NCI-H460 (cell line): ENCODE measurements at regions not wholly inside any gene's neighbourhood (a gene's known extent, or its start where the extent isn't known, plus 50 kb on each side); places are given as distances from the start of the nearest gene placed in this dataset.
A peak's percentile ranks its signal among the peaks of the same experiment; 100 is the strongest.
"Not testable (repeated sequence)": the region's sequence is repeated elsewhere in the genome, so short reads cannot be mapped to it uniquely, and the experiment has no call there.

Source experiments
- DNase-seq: peaks from one replicate; pipeline ENCODE4 v3.0.0-alpha.2; 2016; ENCODE audit warnings: low read depth; ENCODE audit errors: extremely low read depth

DNA sequence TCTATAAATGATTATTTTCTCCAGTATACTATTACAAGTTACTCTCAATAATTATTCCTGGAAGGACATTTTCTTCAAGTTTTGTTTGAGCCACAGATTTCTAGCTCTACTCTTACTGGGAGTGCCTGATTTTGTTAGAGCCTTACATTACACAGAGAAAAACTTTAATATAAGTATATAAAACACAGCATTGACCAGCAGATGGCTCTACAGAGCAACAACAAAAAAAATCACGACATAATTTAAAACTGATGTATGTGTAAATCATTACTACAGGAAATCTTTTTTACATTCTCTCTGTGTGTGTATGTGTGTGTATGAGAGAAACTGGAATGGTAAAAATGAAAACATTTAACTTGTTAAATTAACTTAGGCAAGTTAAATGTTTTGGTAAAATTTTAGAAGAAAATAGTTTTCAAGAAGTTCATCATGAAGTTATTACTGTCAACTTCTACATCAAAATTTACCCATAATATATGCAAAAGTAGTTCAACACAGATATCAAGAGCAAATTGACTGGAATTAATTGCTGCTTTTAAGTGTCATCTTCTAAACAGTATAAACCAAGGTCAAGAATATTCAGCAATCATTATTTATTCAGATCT is 103.3 kb downstream of the MDH1 start:
- DNase-seq: peak; percentile 25

DNA sequence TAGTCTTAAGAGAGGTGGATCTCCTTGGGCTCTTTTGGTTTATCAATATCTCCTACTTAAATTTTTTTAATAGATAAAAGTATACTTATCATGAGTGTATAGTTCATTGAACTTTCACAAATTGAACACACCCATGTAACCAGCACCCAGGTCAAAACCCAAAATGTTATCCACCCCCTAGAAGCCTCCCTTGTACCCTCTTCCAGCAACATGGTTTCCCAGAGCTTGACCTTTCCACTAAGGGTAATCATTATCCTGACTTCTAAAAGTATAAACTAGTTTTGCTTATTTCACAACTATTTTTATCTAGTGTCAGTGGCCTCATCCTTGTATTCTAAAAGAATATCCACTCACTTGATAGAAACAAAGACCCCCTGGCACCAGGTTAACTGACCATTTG is 106.8 kb downstream of the MDH1 start:
- DNase-seq: no peak

DNA sequence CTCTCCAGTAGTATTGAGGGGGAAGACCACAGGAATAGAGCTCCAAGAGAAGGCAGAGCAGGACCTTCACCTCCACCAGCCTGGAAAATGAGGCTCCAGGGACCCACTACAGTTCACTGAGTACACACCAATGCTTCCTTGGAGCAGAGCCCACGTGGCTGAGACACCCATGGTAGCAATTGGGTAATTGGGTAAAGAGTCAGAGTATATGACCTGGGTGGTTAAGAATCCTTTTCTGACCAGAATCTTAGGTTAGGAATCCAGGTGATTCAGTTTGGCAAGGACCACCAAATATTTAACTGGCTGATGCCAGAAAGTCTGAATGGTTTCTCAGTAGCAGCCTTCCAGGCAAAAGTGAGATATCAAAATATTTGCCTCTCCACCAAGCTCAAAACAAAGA is 107.7 kb downstream of the MDH1 start:
- DNase-seq: no peak

DNA sequence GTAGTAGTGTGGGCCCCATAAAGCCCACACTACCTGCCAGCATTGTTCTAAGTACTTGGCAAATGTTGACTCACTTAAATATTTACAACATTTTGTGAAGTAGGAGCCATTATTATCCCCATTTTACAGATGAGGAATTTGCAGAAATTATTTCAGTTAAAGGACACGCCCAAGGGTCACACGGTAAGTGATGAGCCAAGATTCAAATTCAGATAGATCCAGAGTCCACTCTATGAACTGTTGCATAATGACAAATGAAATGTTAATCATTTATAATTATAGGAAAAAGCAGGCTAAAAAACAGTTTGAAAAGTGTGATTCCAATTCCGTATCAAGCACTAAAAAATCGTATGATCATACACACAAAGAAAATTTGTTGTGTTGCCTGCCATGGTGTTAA is 108.4 kb downstream of the MDH1 start:
- no peak for DNase-seq

DNA sequence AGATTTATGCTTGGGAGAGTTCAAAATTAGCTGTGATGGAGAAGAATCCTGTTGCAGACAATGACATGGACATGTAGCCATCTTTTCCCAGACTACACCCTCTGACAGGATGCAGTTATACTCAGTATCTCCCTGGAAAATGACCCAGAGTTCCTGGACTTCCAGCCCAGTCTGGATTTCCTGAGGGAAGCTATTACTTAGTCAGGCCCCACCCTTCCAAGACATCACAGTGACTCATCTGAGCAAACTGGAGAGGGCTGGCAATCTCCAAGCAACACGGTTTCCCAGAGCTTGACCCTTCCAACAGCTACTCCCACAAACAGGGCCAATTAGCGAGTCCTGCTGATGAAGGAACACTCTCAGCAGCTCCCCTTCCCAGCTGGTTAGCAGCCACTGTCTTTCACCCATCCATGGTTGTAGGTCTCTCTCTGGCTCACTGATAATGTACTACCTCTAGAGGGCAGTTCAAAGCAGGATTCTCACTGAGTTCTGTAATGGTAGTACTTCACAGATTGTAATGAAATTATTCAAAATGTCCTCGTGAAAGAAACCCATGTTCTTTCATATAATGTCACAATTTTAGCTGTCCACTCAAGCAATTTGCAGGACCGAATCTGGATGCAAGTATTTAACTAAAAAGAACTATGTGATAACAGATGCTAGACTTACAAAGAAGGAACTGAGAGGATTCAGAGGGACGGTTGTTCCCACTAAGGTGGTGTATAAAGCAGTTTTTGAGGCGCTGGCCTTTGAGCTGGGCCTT is 110.2 kb downstream of the MDH1 start:
- peak; percentile 73 for DNase-seq

DNA sequence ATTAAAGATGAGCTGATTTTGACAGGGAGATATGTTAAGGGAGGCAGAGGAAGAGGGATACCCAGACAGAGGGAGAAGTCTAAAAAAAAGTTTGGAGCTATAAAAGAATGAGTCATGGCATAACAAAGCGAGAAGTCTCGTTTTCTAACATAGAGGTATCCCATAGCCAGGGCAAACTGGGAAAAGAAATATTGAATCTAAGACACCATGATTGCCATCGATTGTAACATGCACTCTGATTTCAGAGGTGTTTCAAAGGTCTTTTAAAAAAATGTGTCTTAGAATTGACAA is 110.7 kb downstream of the MDH1 start:
- DNase-seq: no peak

DNA sequence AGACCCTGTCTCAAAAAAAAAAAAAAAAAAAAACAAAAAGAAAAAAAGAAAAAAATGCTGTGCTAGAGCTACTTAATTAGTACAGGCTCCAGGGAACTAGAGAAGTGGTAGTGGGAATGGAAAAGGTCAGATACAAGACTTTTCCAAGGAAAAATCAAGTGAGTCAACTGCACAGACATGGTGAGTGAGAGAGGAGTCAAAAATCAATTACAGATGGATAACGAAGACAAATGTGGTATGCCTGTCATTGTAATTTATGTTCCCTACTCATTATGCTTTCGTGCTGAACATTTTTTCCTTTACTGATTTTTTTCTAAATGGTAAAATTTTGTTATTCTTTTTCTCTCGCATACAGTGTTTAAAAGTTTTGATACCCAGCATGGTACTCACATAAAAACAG is 111.5 kb downstream of the MDH1 start:
- DNase-seq: no peak

DNA sequence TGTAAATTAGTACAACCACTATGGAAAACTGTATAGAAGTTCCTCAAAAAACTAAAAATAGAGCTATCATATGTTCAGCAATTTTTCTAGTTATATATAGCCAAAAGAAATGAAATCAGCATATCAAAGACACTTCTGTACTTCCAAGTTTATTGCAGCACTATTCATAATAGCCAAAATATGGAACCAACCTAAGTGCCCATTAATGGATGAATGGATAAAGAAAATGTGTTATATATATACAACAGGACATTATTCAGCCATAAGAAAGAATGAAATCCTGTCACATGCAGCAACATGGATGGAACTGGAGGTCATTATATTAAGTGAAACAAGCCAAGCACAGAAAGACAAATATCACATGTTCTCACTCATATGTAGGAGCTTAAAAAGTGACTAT is 112.6 kb downstream of the MDH1 start:
- DNase-seq: no peak

DNA sequence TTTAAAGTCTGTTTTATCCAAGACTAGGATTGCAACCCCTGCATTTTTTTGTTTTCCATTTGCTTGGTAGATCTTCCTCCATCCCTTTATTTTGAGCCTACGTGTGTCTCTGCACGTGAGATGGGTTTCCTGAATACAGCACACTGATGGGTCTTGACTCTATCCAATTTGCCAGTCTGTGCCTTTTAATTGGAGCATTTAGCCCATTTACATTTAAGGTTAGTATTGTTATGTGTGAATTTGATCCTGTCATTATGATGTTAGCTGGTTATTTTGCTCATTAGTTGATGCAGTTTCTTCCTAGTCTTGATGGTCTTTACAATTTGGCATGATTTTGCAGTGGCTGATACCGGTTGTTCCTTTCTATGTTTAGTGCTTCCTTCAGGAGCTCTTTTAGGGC is 117.3 kb downstream of the MDH1 start:
- not testable (repeated sequence) for DNase-seq

DNA sequence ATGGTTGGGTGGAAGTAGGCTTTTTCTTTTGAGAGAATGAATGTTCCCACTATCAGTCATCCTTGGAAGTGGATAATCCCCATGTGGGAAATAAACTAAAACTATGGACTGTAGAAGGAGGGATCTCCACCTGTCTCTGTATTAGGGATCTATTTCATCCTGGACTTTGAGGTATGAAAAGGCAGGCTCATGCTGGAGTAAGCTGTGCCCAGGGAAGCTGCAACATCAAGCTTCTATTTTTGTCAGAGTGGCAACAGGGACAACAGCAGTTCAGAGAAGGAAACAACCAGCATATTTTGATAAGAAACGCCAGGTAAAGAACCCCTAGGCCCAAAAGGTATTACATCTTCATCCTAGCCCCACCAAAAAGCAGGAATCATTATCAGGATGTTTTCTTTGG is 122.0 kb downstream of the MDH1 start:
- no peak for DNase-seq

DNA sequence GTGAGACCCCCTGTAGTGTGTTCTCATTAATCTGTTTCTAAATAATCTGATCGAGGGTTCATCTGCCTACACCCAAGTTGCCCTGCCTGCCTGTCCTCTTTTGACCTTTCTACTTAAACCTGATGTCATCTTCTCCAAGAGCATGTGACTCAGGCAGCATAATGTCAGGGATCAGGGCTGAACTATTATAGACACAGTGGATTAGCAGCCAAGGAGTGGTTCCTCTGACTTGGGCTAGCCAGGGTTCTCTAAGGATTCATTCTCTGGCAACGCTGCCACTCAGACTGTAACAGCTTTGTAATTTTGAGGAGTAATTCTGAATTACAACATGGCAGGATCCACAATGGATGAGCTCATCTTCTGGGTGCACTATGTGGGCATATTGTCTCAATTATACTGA is 124.0 kb downstream of the MDH1 start:
- DNase-seq: no peak

DNA sequence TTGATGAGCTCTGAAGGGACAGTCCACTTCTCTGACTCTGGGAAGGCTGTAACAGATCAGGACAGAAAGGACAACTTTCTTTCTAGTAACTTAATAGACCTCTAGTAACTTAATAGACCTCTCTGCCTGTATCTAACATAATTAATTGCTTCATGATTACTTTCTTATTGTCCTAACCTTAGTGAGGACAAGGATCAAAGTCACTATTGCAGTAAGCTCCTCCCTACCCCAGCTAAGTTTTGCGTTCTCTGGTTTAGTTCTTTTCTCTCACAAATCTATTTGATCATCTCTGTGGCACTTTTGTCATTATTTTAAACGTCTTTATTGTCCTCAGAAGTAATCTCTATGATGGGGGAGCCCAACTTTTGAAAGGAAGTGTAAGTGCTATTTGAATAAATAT is 125.5 kb upstream of the UGP2 start:
- no peak for DNase-seq

DNA sequence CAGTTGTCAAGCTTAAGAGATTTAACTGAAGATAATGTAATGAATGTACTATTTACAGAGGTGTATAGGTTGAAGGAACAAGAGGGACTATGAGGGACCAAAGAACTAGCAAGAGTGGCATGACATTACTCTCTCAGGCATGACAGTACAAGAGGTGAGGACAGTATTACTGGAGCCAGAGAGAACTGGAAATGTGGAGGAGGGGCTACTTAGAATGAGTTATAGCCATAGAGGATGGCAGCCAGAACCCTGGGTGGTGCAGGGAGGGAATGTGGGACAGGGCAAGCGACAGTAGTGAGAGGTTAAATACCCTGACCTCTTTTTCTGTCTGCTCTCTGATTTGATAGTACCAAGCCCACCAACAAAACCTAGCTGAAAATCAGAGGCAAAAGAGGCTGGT is 122.6 kb upstream of the UGP2 start:
- DNase-seq: no peak

DNA sequence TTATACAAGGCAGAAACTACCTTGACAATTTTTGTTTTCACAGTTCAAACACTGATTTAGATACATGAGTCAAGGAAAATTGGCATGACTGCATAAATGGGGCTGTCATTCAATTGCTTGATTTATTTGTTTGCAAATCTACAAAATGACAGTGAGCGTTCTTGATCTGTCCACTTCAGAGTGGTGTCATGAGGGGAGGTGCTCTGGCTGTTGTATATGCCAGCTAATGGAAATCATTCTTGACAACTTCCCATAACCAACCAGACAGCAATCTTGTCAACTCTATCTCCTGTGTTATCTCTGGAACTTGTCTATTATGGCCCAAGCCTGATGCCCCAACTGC is 120.6 kb upstream of the UGP2 start:
- no peak for DNase-seq

DNA sequence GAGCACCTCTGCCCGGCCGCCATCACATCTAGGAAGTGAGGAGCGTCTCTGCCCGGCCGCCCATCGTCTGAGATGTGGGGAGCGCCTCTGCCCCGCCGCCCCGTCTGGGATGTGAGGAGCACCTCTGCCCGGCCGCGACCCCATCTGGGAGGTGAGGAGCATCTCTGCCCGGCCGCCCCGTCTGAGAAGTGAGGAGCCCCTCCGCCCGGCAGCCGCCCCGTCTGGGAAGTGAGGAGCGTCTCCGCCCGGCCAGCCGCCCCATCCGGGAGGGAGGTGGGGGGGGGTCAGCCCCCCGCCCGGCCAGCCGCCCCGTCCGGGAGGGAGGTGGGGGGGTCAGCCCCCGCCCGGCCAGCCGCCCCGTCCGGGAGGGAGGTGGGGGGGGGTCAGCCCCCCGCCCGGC is 119.4 kb upstream of the UGP2 start:
- DNase-seq: not testable (repeated sequence)

DNA sequence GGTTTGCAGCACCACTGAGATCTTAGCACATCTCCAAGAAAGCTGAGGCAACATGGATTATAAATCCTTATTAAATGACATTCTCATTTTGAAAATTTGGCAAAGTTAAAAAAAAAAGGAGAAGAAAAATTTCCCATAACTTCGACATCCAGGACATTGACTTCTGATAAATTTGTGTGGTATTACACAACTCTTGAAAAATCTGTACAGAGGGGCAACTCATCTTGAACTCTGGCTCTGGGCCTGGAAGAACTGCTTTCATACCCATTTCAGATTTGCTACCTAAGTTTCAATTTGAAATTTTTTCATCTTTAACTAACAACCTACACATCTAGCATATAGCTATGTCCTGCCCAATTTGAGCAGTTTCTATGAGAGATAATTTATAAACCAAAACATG is 118.0 kb upstream of the UGP2 start:
- no peak for DNase-seq

DNA sequence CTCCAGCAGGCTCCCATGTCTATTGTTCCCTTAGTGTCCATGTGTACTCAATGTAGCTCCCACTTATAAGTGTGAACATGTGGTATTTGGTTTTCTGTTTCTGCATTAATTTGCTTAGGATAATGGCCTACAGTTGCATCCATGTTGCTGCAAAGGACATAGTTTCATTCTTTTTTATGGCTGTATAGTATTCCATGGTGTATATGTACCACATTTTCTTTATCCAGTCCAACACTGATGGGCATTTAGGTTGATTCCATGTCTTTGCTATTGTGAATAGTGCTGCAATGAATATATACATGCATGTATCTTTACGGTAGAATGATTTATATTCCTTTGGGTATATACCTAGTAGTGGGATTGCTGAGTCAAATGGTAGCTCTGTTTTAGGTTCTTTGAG is 116.5 kb upstream of the UGP2 start:
- not testable (repeated sequence) for DNase-seq

DNA sequence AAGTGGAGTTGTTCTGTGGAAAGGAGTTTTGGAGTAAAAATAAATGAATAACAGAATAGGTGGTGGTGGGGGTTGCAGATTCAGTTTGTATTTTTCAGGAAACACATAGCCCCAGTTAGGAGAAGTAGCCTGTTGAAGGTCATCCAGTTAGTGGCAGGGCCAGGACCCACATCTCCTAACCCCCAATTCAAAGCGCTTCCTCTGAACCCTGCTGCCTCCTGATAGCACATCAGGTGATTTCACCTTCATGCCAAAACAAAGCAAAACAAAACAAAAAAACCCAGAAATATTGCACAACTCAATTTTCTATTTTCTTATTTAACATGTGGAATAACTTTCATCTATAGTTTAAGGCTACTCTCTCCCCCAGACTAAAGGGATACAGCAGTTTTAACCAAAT is 112.3 kb upstream of the UGP2 start:
- no peak for DNase-seq

DNA sequence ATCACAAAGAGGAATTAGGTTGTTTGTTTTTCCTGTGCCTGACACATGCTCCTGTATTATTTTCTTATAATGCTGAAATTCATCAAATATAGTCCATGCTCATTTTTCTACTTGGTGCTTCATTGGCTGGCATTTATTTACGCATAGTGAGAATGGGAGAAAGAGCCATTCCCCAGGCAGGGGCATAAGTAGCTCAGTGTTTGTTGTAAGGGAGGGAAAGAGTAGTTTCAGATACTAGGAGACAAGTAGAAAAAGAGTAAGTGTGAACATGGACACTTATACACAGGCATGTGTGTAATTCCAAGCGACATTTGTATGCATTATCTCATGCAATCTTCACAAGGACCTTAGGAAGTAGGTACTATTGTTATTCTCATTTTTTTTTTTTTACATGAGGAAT is 111.9 kb upstream of the UGP2 start:
- no peak for DNase-seq

DNA sequence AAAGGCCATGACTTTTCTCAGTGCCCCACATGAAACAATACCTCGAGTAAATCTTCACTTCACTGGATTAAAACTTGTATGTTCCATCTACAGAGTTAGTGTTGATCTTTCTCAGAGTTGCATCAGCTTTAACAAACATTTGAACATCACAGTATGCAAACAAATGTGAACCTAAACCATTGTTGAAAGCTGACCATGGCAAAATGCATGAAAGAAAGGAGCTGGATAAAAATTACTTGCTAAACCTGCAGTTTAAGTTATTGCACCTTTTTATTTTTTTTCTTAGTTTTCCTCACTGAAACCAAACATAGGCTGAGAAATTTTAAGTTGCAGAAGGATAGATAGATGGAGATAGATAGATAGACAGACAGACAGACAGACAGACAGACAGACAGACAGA is 107.2 kb upstream of the UGP2 start:
- DNase-seq: peak; percentile 73

DNA sequence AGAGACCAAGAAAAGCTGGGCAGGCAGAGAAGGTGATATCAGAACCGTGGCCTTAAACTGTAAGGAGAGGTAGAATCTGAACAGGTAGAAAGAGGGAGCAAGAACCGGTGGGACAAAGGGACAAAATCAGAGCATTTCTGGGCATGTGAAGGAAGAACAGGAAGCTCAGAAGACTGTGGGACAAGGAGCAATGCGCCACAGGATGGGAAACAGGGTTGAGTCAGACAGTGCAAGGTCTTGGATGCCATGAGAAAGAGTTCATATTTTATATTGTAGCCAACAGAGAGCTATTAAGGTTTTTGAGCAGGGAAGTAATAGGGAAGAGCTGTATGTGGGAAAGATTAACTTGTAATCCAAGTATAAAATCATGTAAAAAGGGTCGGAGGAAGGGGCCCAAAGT is 106.4 kb upstream of the UGP2 start:
- DNase-seq: no peak

DNA sequence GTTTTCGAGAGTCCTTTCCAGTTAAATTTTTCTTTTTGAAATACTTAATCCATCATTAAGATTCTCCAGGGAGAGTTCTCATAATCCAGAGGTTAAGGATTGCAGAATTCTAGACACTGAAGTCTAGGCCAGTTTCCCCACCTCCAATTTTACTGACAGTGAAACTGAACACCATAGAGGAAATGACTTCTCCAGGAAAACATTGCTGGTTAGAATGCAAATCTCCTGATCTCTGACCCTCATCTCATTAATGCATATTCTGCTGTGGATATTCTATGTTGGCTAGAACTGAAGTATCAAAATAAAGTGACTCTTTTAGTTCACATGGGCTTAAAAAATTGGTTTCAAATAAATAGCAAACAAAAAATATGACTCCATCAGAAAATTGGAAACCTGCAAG is 105.8 kb upstream of the UGP2 start:
- DNase-seq: no peak

DNA sequence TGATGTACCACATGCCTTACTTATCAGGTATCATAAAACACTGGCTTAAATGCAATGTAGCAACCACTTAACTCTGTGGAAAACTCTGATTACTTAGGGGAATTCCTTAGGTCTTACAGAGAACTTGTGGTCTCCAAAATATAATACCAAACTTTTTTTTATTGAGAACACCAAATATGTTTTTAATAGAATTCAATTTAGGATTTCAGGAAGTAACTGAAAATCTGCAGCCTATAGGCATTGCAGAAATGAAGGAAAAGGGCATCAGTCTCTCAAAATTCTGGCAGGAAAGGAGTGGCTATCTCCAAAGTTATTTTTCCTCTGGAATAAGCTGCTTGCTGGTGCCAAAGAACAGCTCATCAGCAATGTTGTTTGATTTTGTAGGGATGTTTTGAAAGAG is 105.3 kb upstream of the UGP2 start:
- DNase-seq: no peak
